ENCODE measurements at regions not wholly inside any gene's neighbourhood (a gene's known extent, or its start where the extent isn't known, plus 50 kb on each side); places are given as distances from the start of the nearest gene placed in this dataset.

- ChIA-PET CTCF (no interaction called here), POLR2A (ENCODE audit: unreplicated experiment) (no interaction called here)
- DNase-seq (peak; percentile 22), ATAC-seq (no peak)
- H3K4me1 ChIP-seq (ENCODE audit: insufficient read depth, low read length), result peaks cover 10% of the 10 kb centered on the region; the same call in 1 of the 2 replicates
- BruUV-seq (replicated peaks), result no TSS peak
- no peaks in the 10 kb centered on the region for H3F3A ChIP-seq (ENCODE audit: low read length, unreplicated experiment)
- H4K20me1 ChIP-seq (ENCODE audit: low read length), result no peaks in the 10 kb centered on the region
- TF ChIP-seq EZH2 (IDR thresholded peaks at IDR 0.05; ENCODE audit: low read length, unreplicated experiment) (no peak), CTCF (conservative IDR thresholded peaks at IDR 0.05; ENCODE audit: low read depth, low read length) (no peak), EZH2phosphoT487 (IDR thresholded peaks at IDR 0.05; ENCODE audit: borderline replicate concordance, low read length) (no peak)
- H3K9ac ChIP-seq (ENCODE audit: low read length), result no peak overlapping the region
- no peaks in the 10 kb centered on the region for H3K79me2 ChIP-seq (ENCODE audit: low read length)
- no peaks in the 10 kb centered on the region for H3K36me3 ChIP-seq (ENCODE audit: low read depth, low read length)
- no peak overlapping the region for H3K27ac ChIP-seq (ENCODE audit: low read length)
- no peak overlapping the region for H3K4me2 ChIP-seq (ENCODE audit: low read length)
- intact Hi-C loops (cut with micrococcal nuclease), result no loop called here
- no peaks in the 10 kb centered on the region for H3K9me3 ChIP-seq (ENCODE audit: low read length)
- H3K9me2 ChIP-seq (replicated peaks; ENCODE audit: low read length), result no peaks in the 10 kb centered on the region
- no peak overlapping the region for H2AFZ ChIP-seq (ENCODE audit: low read length)
- H3K4me3 ChIP-seq (ENCODE audit: low read length), result no peak overlapping the region
- peaks cover 20% of the 10 kb centered on the region; the same call in 1 of the 2 replicates for H3K27me3 ChIP-seq (ENCODE audit: low read length)
These were observed 225.0 kb upstream of the G2E3 start for GRCh38 chr14:30333934-30334333.

- intact Hi-C loops (cut with micrococcal nuclease), result no loop called here
- H3F3A ChIP-seq (ENCODE audit: low read length, unreplicated experiment), result no peaks in the 10 kb centered on the region
- CTCF ChIA-PET, result no interaction called here
- H3K79me2 ChIP-seq (ENCODE audit: low read length), result no peaks in the 10 kb centered on the region
- no peak overlapping the region for H3K4me3 ChIP-seq (ENCODE audit: low read length)
- H3K9ac ChIP-seq (ENCODE audit: low read length), result no peak overlapping the region
- POLR2A ChIA-PET (ENCODE audit: unreplicated experiment), result no interaction called here
- H3K36me3 ChIP-seq (ENCODE audit: low read depth, low read length), result no peaks in the 10 kb centered on the region
- H3K4me1 ChIP-seq (ENCODE audit: insufficient read depth, low read length), result peaks cover 10% of the 10 kb centered on the region; the same call in 1 of the 2 replicates
- TF ChIP-seq EZH2phosphoT487 (IDR thresholded peaks at IDR 0.05; ENCODE audit: borderline replicate concordance, low read length) (no peak), CTCF (conservative IDR thresholded peaks at IDR 0.05; ENCODE audit: low read depth, low read length) (no peak), EZH2 (IDR thresholded peaks at IDR 0.05; ENCODE audit: low read length, unreplicated experiment) (no peak)
- no peak overlapping the region for H2AFZ ChIP-seq (ENCODE audit: low read length)
- no TSS peak for BruUV-seq (replicated peaks)
- H4K20me1 ChIP-seq (ENCODE audit: low read length), result no peaks in the 10 kb centered on the region
- H3K4me2 ChIP-seq (ENCODE audit: low read length), result no peak overlapping the region
- no peaks in the 10 kb centered on the region for H3K9me2 ChIP-seq (replicated peaks; ENCODE audit: low read length)
- H3K9me3 ChIP-seq (ENCODE audit: low read length), result no peaks in the 10 kb centered on the region
- DNase-seq (peak; percentile 68), ATAC-seq (no peak)
- peaks cover 11% of the 10 kb centered on the region; the same call in 1 of the 2 replicates for H3K27me3 ChIP-seq (ENCODE audit: low read length)
- H3K27ac ChIP-seq (ENCODE audit: low read length), result no peak overlapping the region
These were observed 221.5 kb upstream of the G2E3 start for GRCh38 chr14:30337456-30337855.

GRCh38 chr14:30339311-30339901 is 219.6 kb upstream of the G2E3 start:
- ChIA-PET CTCF (no interaction called here), POLR2A (ENCODE audit: unreplicated experiment) (no interaction called here)
- intact Hi-C loops (cut with micrococcal nuclease), result no loop called here
- Histone ChIP-seq H4K20me1 (ENCODE audit: low read length) (no peaks in the 10 kb centered on the region), H3K9me3 (ENCODE audit: low read length) (no peaks in the 10 kb centered on the region), H3K4me3 (ENCODE audit: low read length) (no peak overlapping the region), H3K9ac (ENCODE audit: low read length) (no peak overlapping the region), H3K27me3 (ENCODE audit: low read length) (peaks cover 11% of the 10 kb centered on the region; the same call in 1 of the 2 replicates), H3K4me2 (ENCODE audit: low read length) (no peak overlapping the region), H3K36me3 (ENCODE audit: low read depth, low read length) (no peaks in the 10 kb centered on the region), H2AFZ (ENCODE audit: low read length) (no peak overlapping the region), H3K27ac (ENCODE audit: low read length) (no peak overlapping the region), H3F3A (ENCODE audit: low read length, unreplicated experiment) (no peaks in the 10 kb centered on the region), H3K9me2 (replicated peaks; ENCODE audit: low read length) (no peaks in the 10 kb centered on the region), H3K4me1 (ENCODE audit: insufficient read depth, low read length) (peaks cover 10% of the 10 kb centered on the region; the same call in 1 of the 2 replicates), H3K79me2 (ENCODE audit: low read length) (no peaks in the 10 kb centered on the region)
- no peak for DNase-seq
- ATAC-seq, result no peak
- no TSS peak for BruUV-seq (replicated peaks)
- TF ChIP-seq EZH2phosphoT487 (IDR thresholded peaks at IDR 0.05; ENCODE audit: borderline replicate concordance, low read length), result no peak
- TF ChIP-seq EZH2 (IDR thresholded peaks at IDR 0.05; ENCODE audit: low read length, unreplicated experiment), result no peak
- TF ChIP-seq CTCF (conservative IDR thresholded peaks at IDR 0.05; ENCODE audit: low read depth, low read length), result no peak
